ENCODE measurements at regions not wholly inside any gene's neighbourhood (a gene's known extent, or its start where the extent isn't known, plus 50 kb on each side); places are given as distances from the start of the nearest gene placed in this dataset.

DNA sequence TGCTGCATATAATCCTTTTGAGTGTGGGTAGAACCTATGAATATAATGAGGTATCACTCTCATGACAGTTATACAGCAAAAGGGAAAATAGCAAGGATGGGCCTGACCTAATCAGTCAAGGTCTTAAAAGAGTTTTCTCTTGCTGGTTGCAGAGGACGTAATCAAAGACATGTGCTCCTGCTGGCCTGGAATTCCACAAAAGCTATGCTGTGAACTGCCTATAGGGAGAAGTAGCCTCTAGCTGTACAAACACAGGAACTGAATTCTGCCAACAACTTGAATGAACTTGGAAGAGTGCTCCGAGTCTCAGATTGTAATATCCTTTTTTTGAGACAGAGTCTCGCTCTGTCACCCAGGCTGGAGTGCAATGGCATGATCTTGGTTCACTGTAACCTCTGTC is 195.6 kb downstream of the PLK2 start:
- TF ChIP-seq, protein P1, sequence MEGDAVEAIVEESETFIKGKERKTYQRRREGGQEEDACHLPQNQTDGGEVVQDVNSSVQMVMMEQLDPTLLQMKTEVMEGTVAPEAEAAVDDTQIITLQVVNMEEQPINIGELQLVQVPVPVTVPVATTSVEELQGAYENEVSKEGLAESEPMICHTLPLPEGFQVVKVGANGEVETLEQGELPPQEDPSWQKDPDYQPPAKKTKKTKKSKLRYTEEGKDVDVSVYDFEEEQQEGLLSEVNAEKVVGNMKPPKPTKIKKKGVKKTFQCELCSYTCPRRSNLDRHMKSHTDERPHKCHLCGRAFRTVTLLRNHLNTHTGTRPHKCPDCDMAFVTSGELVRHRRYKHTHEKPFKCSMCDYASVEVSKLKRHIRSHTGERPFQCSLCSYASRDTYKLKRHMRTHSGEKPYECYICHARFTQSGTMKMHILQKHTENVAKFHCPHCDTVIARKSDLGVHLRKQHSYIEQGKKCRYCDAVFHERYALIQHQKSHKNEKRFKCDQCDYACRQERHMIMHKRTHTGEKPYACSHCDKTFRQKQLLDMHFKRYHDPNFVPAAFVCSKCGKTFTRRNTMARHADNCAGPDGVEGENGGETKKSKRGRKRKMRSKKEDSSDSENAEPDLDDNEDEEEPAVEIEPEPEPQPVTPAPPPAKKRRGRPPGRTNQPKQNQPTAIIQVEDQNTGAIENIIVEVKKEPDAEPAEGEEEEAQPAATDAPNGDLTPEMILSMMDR (IDR thresholded peaks at IDR 0.05), result no peak
- TF ChIP-seq, protein P2, sequence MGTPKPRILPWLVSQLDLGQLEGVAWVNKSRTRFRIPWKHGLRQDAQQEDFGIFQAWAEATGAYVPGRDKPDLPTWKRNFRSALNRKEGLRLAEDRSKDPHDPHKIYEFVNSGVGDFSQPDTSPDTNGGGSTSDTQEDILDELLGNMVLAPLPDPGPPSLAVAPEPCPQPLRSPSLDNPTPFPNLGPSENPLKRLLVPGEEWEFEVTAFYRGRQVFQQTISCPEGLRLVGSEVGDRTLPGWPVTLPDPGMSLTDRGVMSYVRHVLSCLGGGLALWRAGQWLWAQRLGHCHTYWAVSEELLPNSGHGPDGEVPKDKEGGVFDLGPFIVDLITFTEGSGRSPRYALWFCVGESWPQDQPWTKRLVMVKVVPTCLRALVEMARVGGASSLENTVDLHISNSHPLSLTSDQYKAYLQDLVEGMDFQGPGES (IDR thresholded peaks at IDR 0.05; ENCODE audit: low read depth, low read length), result no peak
- TF ChIP-seq EP300 (IDR thresholded peaks at IDR 0.05; ENCODE audit: borderline replicate concordance in 1 of 2, low read depth in 1 of 2, low read length in 1 of 2) (no peak), TAF1 (IDR thresholded peaks at IDR 0.05; ENCODE audit: borderline replicate concordance, low read depth, low read length) (no peak), NRF1 (IDR thresholded peaks at IDR 0.05; ENCODE audit: low read depth, low read length) (no peak), YY1 (IDR thresholded peaks at IDR 0.05; ENCODE audit: low read depth) (no peak)
